Activated naive CD4-positive, alpha-beta T cell (primary cell): ENCODE measurements at regions not wholly inside any gene's neighbourhood (a gene's known extent, or its start where the extent isn't known, plus 50 kb on each side); places are given as distances from the start of the nearest gene placed in this dataset.

Experiments used
- DNase-seq, 4 experiments: peaks; one replicate each; lab custom pipeline; 2025; lab: John Stamatoyannopoulos, UW

DNA sequence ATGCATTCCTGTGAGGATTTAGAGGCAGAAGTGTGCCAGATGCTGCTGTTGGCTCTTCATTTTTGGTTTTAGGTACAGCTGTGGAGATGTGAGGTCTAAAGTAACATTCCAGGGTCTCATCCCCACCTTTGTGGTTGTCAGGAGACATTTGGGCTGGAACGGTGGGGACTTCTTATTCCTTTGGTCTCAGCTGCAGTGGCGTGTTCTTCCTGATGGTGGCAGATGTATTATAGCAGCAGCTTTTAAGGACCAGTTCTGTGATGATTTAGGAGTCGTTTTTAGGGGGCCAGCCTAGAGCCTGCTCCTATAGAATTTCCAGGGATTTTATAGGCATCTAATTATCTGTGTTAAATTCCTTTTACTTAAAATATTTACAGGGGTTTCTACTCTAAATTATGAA is 221.0 kb upstream of the EOMES start:
- DNase-seq = no peak

DNA sequence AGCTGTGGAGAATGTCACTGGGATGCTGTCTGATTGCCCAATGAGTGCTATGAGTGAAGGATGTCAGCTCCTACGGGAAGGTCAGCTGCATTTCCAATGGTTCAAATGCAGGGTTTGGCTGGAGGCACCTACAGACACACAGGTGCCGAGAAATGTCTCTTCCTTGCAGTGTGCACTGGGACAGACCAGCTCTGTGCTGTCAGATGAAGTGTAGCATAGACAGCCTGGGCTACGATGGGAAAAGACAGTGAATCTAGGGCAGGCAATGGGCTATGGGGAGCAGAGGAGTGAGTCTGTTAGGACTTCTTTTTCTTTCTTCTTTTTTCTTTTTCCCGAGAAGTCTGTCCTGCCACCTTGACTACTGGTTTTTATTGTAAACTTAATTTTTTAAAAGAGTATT is 223.1 kb upstream of the EOMES start:
- no peak for DNase-seq

DNA sequence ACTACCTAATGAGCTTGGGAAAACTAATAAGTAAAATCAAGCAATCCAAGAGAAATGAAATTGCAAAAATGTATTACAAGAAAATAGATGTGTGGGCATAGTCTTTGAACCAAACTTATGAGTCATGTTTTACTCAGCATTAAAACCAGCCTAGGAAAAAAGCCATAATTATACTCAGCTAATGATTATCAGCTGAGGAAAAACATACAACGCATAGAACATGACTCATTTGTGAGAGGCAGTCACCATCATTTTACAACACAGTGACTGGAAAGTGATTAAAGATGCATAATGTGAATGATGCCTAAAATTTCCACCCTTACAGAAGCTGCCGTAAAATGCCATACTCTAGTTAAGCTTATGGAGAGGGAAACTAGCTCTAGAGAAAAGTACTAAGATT is 238.0 kb upstream of the EOMES start:
- DNase-seq = no peak

- DNase-seq = no peak
These were observed 241.4 kb upstream of the EOMES start for GRCh38 chr3:27963519-27963918.

- DNase-seq = no peak
These were observed 249.5 kb upstream of the EOMES start for GRCh38 chr3:27971600-27971999.

DNA sequence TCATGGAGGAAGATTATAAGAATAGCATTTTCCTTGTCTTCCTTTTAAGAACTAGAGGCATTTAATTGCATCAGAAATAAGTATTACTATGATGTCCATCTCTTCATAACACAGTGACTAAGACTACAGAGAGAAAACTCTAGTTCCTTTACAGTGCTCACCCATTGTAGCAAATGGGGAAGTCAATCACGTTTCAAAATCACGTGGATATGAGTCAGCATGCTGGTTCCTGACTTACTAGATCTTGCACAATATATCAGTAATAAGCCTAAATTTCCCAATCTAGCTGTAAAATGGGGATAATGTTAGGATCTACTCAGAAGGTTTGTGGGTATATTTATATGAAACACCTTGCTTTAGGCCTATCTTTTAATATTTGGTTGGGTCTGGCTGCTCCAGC is 254.8 kb upstream of the EOMES start:
- no peak for DNase-seq

- DNase-seq = no peak
These were observed 256.3 kb upstream of the EOMES start for GRCh38 chr3:27978440-27978839.

GRCh38 chr3:27985369-27986035 is 255.9 kb upstream of the CMC1 start:
- DNase-seq = no peak

GRCh38 chr3:27986234-27986879 is 255.1 kb upstream of the CMC1 start:
- DNase-seq = no peak

GRCh38 chr3:27990324-27990723 is 251.1 kb upstream of the CMC1 start:
- DNase-seq = no peak

- DNase-seq = no peak
These were observed 250.6 kb upstream of the CMC1 start for GRCh38 chr3:27990837-27991236.

GRCh38 chr3:27993051-27993450 is 248.4 kb upstream of the CMC1 start:
- DNase-seq = no peak

DNA sequence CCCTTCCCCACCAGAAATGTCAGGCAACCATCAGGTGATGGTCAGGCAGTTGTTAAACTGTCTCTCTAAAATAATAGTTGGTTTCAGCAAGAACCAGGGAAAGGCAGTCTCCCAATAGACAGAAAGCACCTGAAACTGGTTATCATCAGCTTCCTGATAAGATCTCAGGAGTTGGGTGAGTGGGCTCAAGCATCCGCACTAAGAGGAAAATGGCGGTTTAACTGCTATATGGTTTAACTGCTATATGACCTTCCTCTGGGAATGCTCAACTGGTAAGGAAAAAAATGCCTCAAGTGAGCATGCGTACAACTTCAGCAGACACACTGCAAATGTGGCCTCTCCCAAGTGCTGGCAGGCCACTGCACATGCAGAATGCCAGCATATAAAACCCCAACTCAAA is 240.8 kb upstream of the CMC1 start:
- DNase-seq = no peak

- DNase-seq = no peak
These were observed 233.2 kb upstream of the CMC1 start for GRCh38 chr3:28008235-28008634.

DNA sequence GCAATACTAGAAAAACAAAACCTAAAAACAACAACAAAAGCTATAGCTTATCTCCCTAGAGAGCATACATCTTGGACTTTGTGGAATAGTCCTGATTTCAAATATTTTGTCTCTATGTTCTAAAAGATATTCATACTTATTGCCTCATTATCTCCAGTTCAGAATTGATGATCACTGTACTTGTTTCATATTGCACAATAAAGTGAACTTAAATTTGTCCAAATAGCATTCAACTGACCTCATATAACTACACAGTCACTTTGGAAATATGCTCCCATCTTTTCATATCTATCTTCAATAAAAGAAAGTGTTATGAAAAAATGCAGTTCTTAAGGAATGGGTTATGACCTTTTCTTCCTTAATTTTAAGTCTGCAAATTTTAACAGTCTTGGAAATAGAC is 228.6 kb upstream of the CMC1 start:
- no peak for DNase-seq

DNA sequence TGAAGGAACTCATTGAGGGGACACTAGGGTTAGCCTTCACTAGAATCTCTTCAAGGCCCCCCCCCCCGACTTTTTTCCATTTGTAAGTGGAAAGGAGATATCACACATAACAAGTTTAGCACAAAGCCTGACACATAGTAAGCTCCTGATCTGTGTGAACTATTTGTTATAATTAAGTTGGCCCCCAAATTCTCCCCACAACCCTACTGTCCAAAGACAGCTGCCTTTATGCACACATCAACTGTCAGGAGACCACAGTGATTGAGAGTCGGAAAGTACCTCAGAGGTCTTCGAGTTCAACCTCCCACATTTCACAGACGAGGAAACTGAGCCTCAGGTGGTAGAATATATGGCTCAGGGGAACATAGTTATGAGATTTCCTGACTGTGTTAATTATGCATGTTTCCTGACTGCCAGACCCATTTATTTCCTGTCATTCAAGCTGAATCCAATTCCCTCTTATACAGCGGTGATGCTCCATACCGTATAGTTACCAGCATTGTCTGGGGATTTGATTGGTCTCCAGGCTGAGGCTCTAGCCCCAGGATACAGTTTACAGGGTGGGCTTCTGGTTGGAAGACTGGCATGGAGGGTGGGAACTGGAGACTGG is 227.4 kb upstream of the CMC1 start:
- DNase-seq = no peak

DNA sequence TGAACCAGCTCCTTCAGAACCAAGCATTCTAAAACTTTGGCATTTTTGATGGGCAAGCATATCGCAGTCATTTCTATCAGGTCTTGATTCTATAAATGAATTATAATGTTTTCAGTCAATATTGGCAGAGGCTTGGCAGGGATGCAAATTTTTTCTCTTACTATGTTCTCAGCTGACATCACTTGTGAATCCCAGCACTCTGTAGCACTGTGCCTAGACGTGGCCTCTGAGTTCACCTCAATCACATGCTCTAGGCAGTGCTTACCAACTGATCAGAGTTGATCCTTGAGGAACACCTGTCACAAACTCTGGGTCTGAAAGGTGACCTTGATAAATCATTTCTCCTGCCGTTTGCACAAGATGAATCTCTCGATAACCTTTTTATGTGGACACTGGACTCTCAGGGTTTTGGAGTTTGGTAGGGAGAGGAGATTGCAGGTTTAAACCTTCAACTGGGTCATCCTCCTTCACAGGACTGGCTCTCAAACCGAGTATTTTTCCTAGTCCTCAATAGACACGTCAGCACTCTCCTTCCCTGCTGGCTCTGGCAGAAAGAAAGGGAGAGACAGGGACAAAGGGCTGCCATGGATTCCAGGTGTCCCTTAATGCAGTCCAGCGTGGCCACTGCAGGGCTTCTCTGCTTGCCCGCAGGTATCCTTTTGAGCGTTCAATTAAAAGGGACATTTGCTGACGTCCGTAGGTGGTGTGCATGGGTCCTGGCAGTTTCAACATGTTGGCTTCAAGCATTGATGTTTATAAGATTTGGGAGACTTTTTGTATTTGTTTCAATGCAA is 222.3 kb upstream of the CMC1 start:
- no peak for DNase-seq

DNA sequence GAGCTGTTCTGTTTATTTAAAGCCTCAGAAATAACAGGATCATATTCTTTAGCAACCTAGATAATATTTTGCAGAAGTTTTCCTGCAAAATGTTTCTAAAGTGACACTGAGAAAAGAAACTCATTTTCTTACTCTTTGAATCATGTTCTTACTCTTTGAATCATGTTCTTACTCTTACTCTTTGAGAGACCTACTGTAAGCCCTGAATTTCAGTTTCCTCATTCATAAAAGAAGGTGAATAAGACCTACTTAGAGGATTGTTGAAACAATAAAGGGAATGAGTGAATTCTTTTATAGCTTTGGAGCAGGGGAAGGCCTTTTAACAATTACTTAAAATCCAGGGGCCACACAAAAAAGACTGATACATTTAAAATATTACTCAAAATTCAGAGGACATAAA is 221.7 kb upstream of the CMC1 start:
- DNase-seq = no peak

GRCh38 chr3:28022916-28023315 is 218.5 kb upstream of the CMC1 start:
- no peak for DNase-seq

- no peak for DNase-seq
These were observed 212.9 kb upstream of the CMC1 start for GRCh38 chr3:28028554-28028953.

DNA sequence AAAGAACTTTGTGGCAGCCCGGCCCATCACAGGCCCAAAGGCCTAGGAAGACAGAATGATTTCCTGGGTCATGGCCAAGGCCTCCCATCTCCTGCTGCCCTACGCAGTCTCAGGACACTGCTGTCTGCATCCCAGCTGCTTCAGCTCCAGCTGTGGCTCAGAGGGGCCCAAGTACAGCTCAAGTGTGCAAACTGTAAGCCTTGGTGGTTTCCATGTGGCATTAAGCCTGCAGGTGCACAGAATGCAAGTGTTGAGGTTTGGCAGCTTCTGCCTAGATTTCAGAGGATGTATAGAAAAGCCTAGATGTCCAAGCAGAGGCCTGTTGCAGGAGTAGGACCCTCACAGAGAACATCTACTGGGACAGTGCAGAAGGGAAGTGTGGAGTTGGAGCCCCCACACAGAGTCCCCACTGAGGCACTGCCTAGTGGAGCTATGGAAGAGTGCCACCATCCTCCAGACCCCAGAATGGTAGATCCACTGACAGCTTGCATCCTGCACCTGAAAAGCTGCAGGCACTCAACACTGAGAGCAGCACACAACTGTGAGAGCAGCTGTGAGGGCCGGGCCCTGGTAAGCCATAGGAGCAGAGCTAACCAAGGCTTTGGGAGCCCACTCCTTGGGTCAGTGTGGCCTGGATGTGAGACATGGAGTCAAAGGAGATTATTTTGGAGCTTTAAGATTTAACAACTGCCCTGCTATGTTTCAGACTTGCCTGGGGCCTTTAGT is 208.2 kb upstream of the CMC1 start:
- no peak for DNase-seq
